ENCODE measurements at regions not wholly inside any gene's neighbourhood (a gene's known extent, or its start where the extent isn't known, plus 50 kb on each side); places are given as distances from the start of the nearest gene placed in this dataset.

DNA sequence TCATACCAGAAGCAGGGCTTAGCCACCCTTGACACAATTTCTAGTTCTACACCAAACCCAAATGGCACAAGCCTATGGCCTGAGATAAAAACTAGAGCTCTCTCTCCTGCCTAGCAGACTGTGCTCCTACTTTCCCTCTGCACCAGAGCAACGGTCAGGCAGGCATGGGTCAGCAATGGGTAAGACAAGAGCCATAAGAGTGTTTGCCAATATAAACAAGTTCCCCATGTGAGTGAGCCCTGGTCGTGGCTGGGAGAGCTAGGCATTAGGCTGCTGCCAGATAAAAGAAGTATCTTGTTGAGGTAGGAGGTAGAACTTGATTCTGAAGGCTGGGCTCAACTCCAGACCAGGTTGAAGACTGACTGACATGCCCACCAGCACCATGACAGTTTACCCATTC, 1979.1 kb downstream of the OLFM4 start:
- TF ChIP-seq, protein P1, sequence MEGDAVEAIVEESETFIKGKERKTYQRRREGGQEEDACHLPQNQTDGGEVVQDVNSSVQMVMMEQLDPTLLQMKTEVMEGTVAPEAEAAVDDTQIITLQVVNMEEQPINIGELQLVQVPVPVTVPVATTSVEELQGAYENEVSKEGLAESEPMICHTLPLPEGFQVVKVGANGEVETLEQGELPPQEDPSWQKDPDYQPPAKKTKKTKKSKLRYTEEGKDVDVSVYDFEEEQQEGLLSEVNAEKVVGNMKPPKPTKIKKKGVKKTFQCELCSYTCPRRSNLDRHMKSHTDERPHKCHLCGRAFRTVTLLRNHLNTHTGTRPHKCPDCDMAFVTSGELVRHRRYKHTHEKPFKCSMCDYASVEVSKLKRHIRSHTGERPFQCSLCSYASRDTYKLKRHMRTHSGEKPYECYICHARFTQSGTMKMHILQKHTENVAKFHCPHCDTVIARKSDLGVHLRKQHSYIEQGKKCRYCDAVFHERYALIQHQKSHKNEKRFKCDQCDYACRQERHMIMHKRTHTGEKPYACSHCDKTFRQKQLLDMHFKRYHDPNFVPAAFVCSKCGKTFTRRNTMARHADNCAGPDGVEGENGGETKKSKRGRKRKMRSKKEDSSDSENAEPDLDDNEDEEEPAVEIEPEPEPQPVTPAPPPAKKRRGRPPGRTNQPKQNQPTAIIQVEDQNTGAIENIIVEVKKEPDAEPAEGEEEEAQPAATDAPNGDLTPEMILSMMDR (conservative IDR thresholded peaks at IDR 0.05; ENCODE audit: low read depth, low read length), result no peak
- TF ChIP-seq EZH2 (IDR thresholded peaks at IDR 0.05; ENCODE audit: low read length, unreplicated experiment) (no peak), EZH2phosphoT487 (IDR thresholded peaks at IDR 0.05; ENCODE audit: borderline replicate concordance, low read length) (no peak)

All from PC-3 (cell line).